Neural cell (in vitro differentiated cells): ENCODE measurements at regions not wholly inside any gene's neighbourhood (a gene's known extent, or its start where the extent isn't known, plus 50 kb on each side); places are given as distances from the start of the nearest gene placed in this dataset.

ENCODE experiments used
- CTCF ChIP-seq: fragments of 450-650 bp; IDR thresholded peaks from 2 replicates; pipeline ENCODE4 v1.5.1; 2014; ENCODE audit warnings: antibody characterized with exemption, mild to moderate bottlenecking, moderate library complexity; ENCODE audit not compliant: poor library complexity, severe bottlenecking
- EP300 ChIP-seq: fragments of 450-650 bp; conservative IDR thresholded peaks from 2 replicates; pipeline ENCODE4 v1.6.1; 2014; ENCODE audit warnings: antibody characterized with exemption, mild to moderate bottlenecking, moderate library complexity; ENCODE audit not compliant: poor library complexity, severe bottlenecking
- EZH2 ChIP-seq: fragments of 200-600, 300-800 bp; shearing (Covaris generic), sonication (generic); IDR thresholded peaks from 2 replicates; pipeline ENCODE4 v1.6.1; 2014; ENCODE audit warnings: antibody characterized with exemption, low read length, borderline replicate concordance, mild to moderate bottlenecking; ENCODE audit not compliant: insufficient read depth, poor library complexity, severe bottlenecking
- MXI1 ChIP-seq: fragments of 450-650 bp; conservative IDR thresholded peaks from 2 replicates; pipeline ENCODE4 v1.6.1; 2014; ENCODE audit warnings: antibody characterized with exemption, mild to moderate bottlenecking; ENCODE audit not compliant: poor library complexity, severe bottlenecking
- POLR2AphosphoS5 ChIP-seq: IDR thresholded peaks from 2 replicates; pipeline ENCODE4 v1.6.1; 2012
- REST ChIP-seq: IDR thresholded peaks from 2 replicates; pipeline ENCODE4 v1.6.1; 2012; ENCODE audit warnings: borderline replicate concordance
- SMC3 ChIP-seq: fragments of 450-650 bp; conservative IDR thresholded peaks from 2 replicates; pipeline ENCODE4 v1.6.1; 2014; ENCODE audit warnings: antibody characterized with exemption, mild to moderate bottlenecking, moderate library complexity; ENCODE audit not compliant: poor library complexity
- TAF1 ChIP-seq: IDR thresholded peaks from 2 replicates; pipeline ENCODE4 v1.6.1; 2012; ENCODE audit warnings: low read depth

- TF ChIP-seq CTCF: no peak
- TF ChIP-seq EZH2: no peak
- no peak for TF ChIP-seq POLR2AphosphoS5
- no peak for TF ChIP-seq TAF1
- no peak for TF ChIP-seq REST
- TF ChIP-seq EP300: no peak
- no peak for TF ChIP-seq MXI1
- TF ChIP-seq SMC3: no peak
These were observed 124.0 kb upstream of the DTNBP1 start for GRCh38 chr6:15786846-15787245.
